ENCODE measurements at regions not wholly inside any gene's neighbourhood (a gene's known extent, or its start where the extent isn't known, plus 50 kb on each side); places are given as distances from the start of the nearest gene placed in this dataset.

- H3K9me3 ChIP-seq (ENCODE audit: control insufficient read depth, insufficient read depth, low read length), result no peaks in the 10 kb centered on the region
- H3K27ac ChIP-seq (ENCODE audit: low read length), result no peak overlapping the region
- no peaks in the 10 kb centered on the region for H3K9me3 Mint-ChIP-seq
- 98% methylated on average over 2 of the region's 2 CpGs for WGBS (ENCODE audit: insufficient coverage)
- no peaks in the 10 kb centered on the region for H3K36me3 Mint-ChIP-seq
- H3K4me3 ChIP-seq (ENCODE audit: low read length), result no peak overlapping the region
- peaks cover 8% of the 10 kb centered on the region for H3K36me3 ChIP-seq (ENCODE audit: control insufficient read depth, insufficient read depth, low read length)
- intact Hi-C loops (cut with micrococcal nuclease), result no loop called here
- H3K4me3 Mint-ChIP-seq, result no peak overlapping the region
- H3K4me1 Mint-ChIP-seq, result no peaks in the 10 kb centered on the region
- H3K27me3 Mint-ChIP-seq (ENCODE audit: low read depth in 2 of 2), result no peaks in the 10 kb centered on the region
- H3K4me1 ChIP-seq (ENCODE audit: control insufficient read depth, insufficient read depth, low read length), result no peaks in the 10 kb centered on the region
- no peaks in the 10 kb centered on the region for H3K27me3 ChIP-seq (ENCODE audit: control insufficient read depth, insufficient read depth, low read length)
- DNase-seq, result no peak
- no peak for ATAC-seq
- no peak overlapping the region for H3K27ac Mint-ChIP-seq
- TF ChIP-seq CTCF (IDR thresholded peaks at IDR 0.05), result no peak
These were observed 65.6 kb downstream of the ANXA2R start for GRCh38 chr5:42974536-42974935.

GRCh38 chr5:42970636-42971559 is 69.2 kb downstream of the ANXA2R start:
- Histone ChIP-seq H3K27ac (ENCODE audit: low read length) (no peak overlapping the region), H3K27me3 (ENCODE audit: control insufficient read depth, insufficient read depth, low read length) (no peaks in the 10 kb centered on the region), H3K36me3 (ENCODE audit: control insufficient read depth, insufficient read depth, low read length) (peaks cover 8% of the 10 kb centered on the region), H3K4me1 (ENCODE audit: control insufficient read depth, insufficient read depth, low read length) (peaks cover 4% of the 10 kb centered on the region), H3K9me3 (ENCODE audit: control insufficient read depth, insufficient read depth, low read length) (no peaks in the 10 kb centered on the region), H3K4me3 (ENCODE audit: low read length) (no peak overlapping the region)
- intact Hi-C loops (cut with micrococcal nuclease), result no loop called here
- no peaks in the 10 kb centered on the region for H3K9me3 Mint-ChIP-seq
- no peak for TF ChIP-seq CTCF (IDR thresholded peaks at IDR 0.05)
- peaks cover 0 to 4% of the 10 kb centered on the region in 2 donors for H3K4me1 Mint-ChIP-seq
- no peaks in the 10 kb centered on the region for H3K36me3 Mint-ChIP-seq
- peak in 1 of 3 donors; percentile 58 for ATAC-seq
- WGBS (ENCODE audit: insufficient coverage), result 92% methylated on average over 31 of the region's 32 CpGs
- no peak overlapping the region for H3K4me3 Mint-ChIP-seq
- H3K27ac Mint-ChIP-seq, result no peak overlapping the region
- H3K27me3 Mint-ChIP-seq (ENCODE audit: low read depth in 2 of 2), result no peaks in the 10 kb centered on the region
- peak in 1 of 2 donors; percentile 39 for DNase-seq

DNA sequence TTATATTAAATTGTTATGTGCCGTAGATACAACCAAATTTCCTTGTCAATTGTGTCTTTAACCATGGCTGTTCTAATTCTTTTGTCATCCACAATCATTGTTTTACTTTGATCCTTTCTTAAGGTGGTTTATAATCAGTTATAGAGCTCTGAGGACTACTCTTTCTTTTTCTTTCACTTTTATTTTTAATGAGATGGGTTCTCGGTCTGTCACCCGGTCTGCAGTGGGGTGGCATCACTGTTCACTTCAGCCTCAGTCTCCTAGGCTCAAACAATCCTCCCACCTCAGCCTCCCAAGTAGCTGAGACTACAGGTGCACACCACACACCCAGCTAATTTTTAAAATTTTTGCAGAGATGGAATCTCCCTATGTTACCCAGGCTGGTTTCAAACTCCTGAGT is 74.2 kb downstream of the ANXA2R start:
- Mint-ChIP-seq H3K4me1 (peaks cover 24 to 37% of the 10 kb centered on the region in 2 donors), H3K36me3 (no peaks in the 10 kb centered on the region), H3K27me3 (ENCODE audit: low read depth in 2 of 2) (no peaks in the 10 kb centered on the region), H3K9me3 (no peaks in the 10 kb centered on the region), H3K27ac (peak overlapping the region in 1 of 2 donors; percentile 6), H3K4me3 (peak overlapping the region; percentile 43)
- Histone ChIP-seq H3K9me3 (ENCODE audit: control insufficient read depth, insufficient read depth, low read length) (no peaks in the 10 kb centered on the region), H3K4me1 (ENCODE audit: control insufficient read depth, insufficient read depth, low read length) (peaks cover 15% of the 10 kb centered on the region), H3K27ac (ENCODE audit: low read length) (no peak overlapping the region), H3K36me3 (ENCODE audit: control insufficient read depth, insufficient read depth, low read length) (no peaks in the 10 kb centered on the region), H3K27me3 (ENCODE audit: control insufficient read depth, insufficient read depth, low read length) (no peaks in the 10 kb centered on the region), H3K4me3 (ENCODE audit: low read length) (no peak overlapping the region)
- no peak for ATAC-seq
- no peak for TF ChIP-seq CTCF (IDR thresholded peaks at IDR 0.05)
- intact Hi-C loops (cut with micrococcal nuclease), result no loop called here
- peak in 1 of 2 donors; percentile 12 for DNase-seq
- WGBS (ENCODE audit: insufficient coverage), result 29% methylated on average over 2 of the region's 3 CpGs
